SK-N-SH (cell line): ENCODE measurements at regions not wholly inside any gene's neighbourhood (a gene's known extent, or its start where the extent isn't known, plus 50 kb on each side); places are given as distances from the start of the nearest gene placed in this dataset.

Experiments
- CTCF ChIA-PET: fragments of 300-600, 350-600 bp; formaldehyde crosslinking; extraction: SDS; loops from one replicate; lab custom pipeline; 2021; lab: Yijun Ruan, JAX
- POLR2A ChIA-PET: fragments of 350-600 bp; sonication (Branson Sonifier 250); formaldehyde crosslinking; extraction: SDS; loops from one replicate; lab custom pipeline; 2020; ENCODE audit warnings: antibody characterized with exemption, inconsistent platforms; lab: Yijun Ruan, JAX
- DNase-seq: peaks from one replicate; pipeline ENCODE4 v3.0.0; 2012
- H2AFZ ChIP-seq: fragments of 200-600 bp; sonication (generic); 2 replicates; pipeline ENCODE4 v1.8.1; 2016; ENCODE audit warnings: antibody characterized with exemption, mild to moderate bottlenecking, low read depth
- H3F3A ChIP-seq: fragments of 200-600 bp; sonication (generic); replicated peaks from 2 replicates; pipeline ENCODE3; 2016; ENCODE audit warnings: antibody characterized with exemption, mild to moderate bottlenecking; ENCODE audit not compliant: insufficient read depth
- H3K27ac ChIP-seq, 2 experiments: fragments of 200-500 bp in 1 of 2; fragments of 200-600 bp in 1 of 2; sonication (Bioruptor generic) in 1 of 2; sonication (generic), shearing (Covaris generic) in 1 of 2; 2 replicates each; pipeline versions ENCODE4 v1.5.1 to v1.6.1; 2014 to 2016; ENCODE audit warnings: low read depth in 2 of 2, inconsistent platforms in 1 of 2, low read length in 1 of 2, mild to moderate bottlenecking in 1 of 2, mixed read lengths in 1 of 2
- H3K27me3 ChIP-seq: fragments of 200-600 bp; sonication (generic), shearing (Covaris generic); 2 replicates; pipeline ENCODE4 v1.6.1; 2016; ENCODE audit warnings: mixed run types; ENCODE audit not compliant: insufficient read depth
- H3K36me3 ChIP-seq, 2 experiments: fragments of 200-500 bp in 1 of 2; fragments of 200-600 bp in 1 of 2; sonication (Bioruptor generic) in 1 of 2; sonication (generic) in 1 of 2; replicated peaks in 1 of 2; 2 replicates each; pipeline versions ENCODE3 to v1.5.1; 2014 to 2016; ENCODE audit warnings: low read length in 1 of 2, mild to moderate bottlenecking in 1 of 2; ENCODE audit not compliant: insufficient read depth in 2 of 2, control insufficient read depth in 1 of 2
- H3K4me1 ChIP-seq, 2 experiments: fragments of 200-500 bp in 1 of 2; fragments of 200-600 bp in 1 of 2; sonication (Bioruptor generic) in 1 of 2; sonication (generic), shearing (Covaris generic) in 1 of 2; 2 replicates each; pipeline versions ENCODE4 v1.5.1 to v1.6.1; 2014 to 2016; ENCODE audit warnings: low read depth in 1 of 2, low read length in 1 of 2, mixed run types in 1 of 2; ENCODE audit not compliant: insufficient read depth in 2 of 2, control insufficient read depth in 1 of 2
- H3K4me2 ChIP-seq: fragments of 200-600 bp; sonication (generic), shearing (Covaris generic); 2 replicates; pipeline ENCODE4 v1.6.1; 2017; ENCODE audit warnings: mixed run types
- H3K4me3 ChIP-seq, 2 experiments: fragments of 200-500 bp in 1 of 2; fragments of 200-600 bp in 1 of 2; sonication (Bioruptor generic) in 1 of 2; sonication (generic), shearing (Covaris generic) in 1 of 2; 2 replicates each; pipeline versions ENCODE4 v1.5.1 to v1.8.1; 2014 to 2016; ENCODE audit warnings: low read depth in 2 of 2, inconsistent platforms in 1 of 2, low read length in 1 of 2, mild to moderate bottlenecking in 1 of 2, mixed read lengths in 1 of 2, moderate library complexity in 1 of 2
- H3K79me2 ChIP-seq: fragments of 200-600 bp; sonication (generic); 2 replicates; pipeline ENCODE4 v1.8.1; 2017; ENCODE audit warnings: mild to moderate bottlenecking; ENCODE audit not compliant: insufficient read depth
- H3K9ac ChIP-seq: fragments of 200-600 bp; sonication (generic); 2 replicates; pipeline ENCODE4 v1.6.1; 2017; ENCODE audit warnings: mixed run types
- H3K9me2 ChIP-seq: fragments of 200-600 bp; sonication (generic); 2 replicates; pipeline ENCODE4 v1.6.1; 2017; ENCODE audit warnings: mixed run types
- H3K9me3 ChIP-seq: fragments of 200-600 bp; sonication (generic); 2 replicates; pipeline ENCODE4 v1.6.1; 2017; ENCODE audit warnings: mixed run types, mild to moderate bottlenecking, moderate library complexity
- H4K20me1 ChIP-seq: fragments of 200-600 bp; sonication (generic); 2 replicates; pipeline ENCODE4 v1.6.1; 2017; ENCODE audit warnings: mild to moderate bottlenecking, mixed run types; ENCODE audit not compliant: insufficient read depth
- CHD2 ChIP-seq: fragments of 150-350 bp; IDR thresholded peaks from 2 replicates; pipeline ENCODE4 v1.6.1; 2018; ENCODE audit warnings: low read length; ENCODE audit not compliant: partially characterized antibody
- FOSL2 ChIP-seq: IDR thresholded peaks from 2 replicates; pipeline ENCODE4 v1.4.0; 2012; ENCODE audit warnings: low read depth, mild to moderate bottlenecking, moderate library complexity, borderline replicate concordance
- FOXJ3 ChIP-seq: sonication (generic); formaldehyde crosslinking; IDR thresholded peaks from 2 replicates; pipeline ENCODE4 v1.5.1; 2020; ENCODE audit warnings: mild to moderate bottlenecking, missing genetic modification reagents
- IRF3 ChIP-seq: fragments of 150-350 bp; IDR thresholded peaks from 2 replicates; pipeline ENCODE4 v1.6.1; 2016; ENCODE audit warnings: mild to moderate bottlenecking, low read depth, low read length
- JUND ChIP-seq: IDR thresholded peaks from 2 replicates; pipeline ENCODE4 v1.4.0; 2012
- NRF1 ChIP-seq: IDR thresholded peaks from 2 replicates; pipeline ENCODE4 v1.6.1; 2012; ENCODE audit warnings: low read depth, mild to moderate bottlenecking, low read length
- RAD21 ChIP-seq: IDR thresholded peaks from 2 replicates; pipeline ENCODE4 v1.6.1; 2012; ENCODE audit warnings: mild to moderate bottlenecking, low read length
- RCOR1 ChIP-seq: fragments of 150-350 bp; IDR thresholded peaks from 2 replicates; pipeline ENCODE4 v1.6.1; 2017; ENCODE audit warnings: antibody characterized with exemption, low read length
- RXRA ChIP-seq: IDR thresholded peaks from 2 replicates; pipeline ENCODE4 v1.4.0; 2012; ENCODE audit warnings: low read depth, mild to moderate bottlenecking, borderline replicate concordance
- SIN3A ChIP-seq: IDR thresholded peaks from 2 replicates; pipeline ENCODE4 v1.6.1; 2012; ENCODE audit warnings: low read depth, mild to moderate bottlenecking, low read length, moderate library complexity, borderline replicate concordance
- SMC3 ChIP-seq: IDR thresholded peaks from 2 replicates; pipeline ENCODE4 v1.6.1; 2012; ENCODE audit warnings: low read depth, low read length, improper control_type of control experiment
- TCF12 ChIP-seq: IDR thresholded peaks from 2 replicates; pipeline ENCODE4 v1.4.0; 2012
- TEAD4 ChIP-seq: IDR thresholded peaks from 2 replicates; pipeline ENCODE4 v1.4.0; 2012; ENCODE audit warnings: mild to moderate bottlenecking, borderline replicate concordance; ENCODE audit not compliant: insufficient read depth
- WGBS: methylation state at CpG from one replicate; pipeline ENCODE4 v1.1.6; 2017; ENCODE audit warnings: low lambda C conversion rate; 5-methylcytosine and 5-hydroxymethylcytosine counted together
- TF ChIP-seq, protein P1 (sequence below): IDR thresholded peaks from 2 replicates; pipeline ENCODE4 v1.4.0; 2012; ENCODE audit warnings: low read depth

- DNase-seq, result no peak
- Histone ChIP-seq H4K20me1 (no peaks in the 10 kb centered on the region), H3F3A (no peaks in the 10 kb centered on the region), H3K9me3 (no peaks in the 10 kb centered on the region), H3K9ac (no peak overlapping the region), H3K4me2 (no peak overlapping the region), H3K79me2 (no peaks in the 10 kb centered on the region), H3K36me3 (no peaks in the 10 kb centered on the region), H3K4me1 (no peaks in the 10 kb centered on the region), H2AFZ (no peak overlapping the region), H3K9me2 (no peaks in the 10 kb centered on the region), H3K4me3 (no peak overlapping the region), H3K27ac (no peak overlapping the region), H3K27me3 (no peaks in the 10 kb centered on the region)
- ChIA-PET POLR2A (no interaction called here), CTCF (no interaction called here)
- TF ChIP-seq IRF3 (no peak), RXRA (no peak)
- WGBS, result 6% methylated on average over 1 of the region's 1 CpG
Observed at GRCh38 chr5:63655043-63655442, 307.2 kb downstream of the HTR1A start.

GRCh38 chr5:63650581-63650980 lies 311.7 kb downstream of the HTR1A start:
- CTCF ChIA-PET, result no interaction called here

More at GRCh38 chr5:63650581-63650980, 311.7 kb downstream of the HTR1A start:
- no peak for DNase-seq
- Histone ChIP-seq H3K36me3 (no peaks in the 10 kb centered on the region), H3K9ac (no peak overlapping the region), H3K4me3 (no peak overlapping the region), H3F3A (no peaks in the 10 kb centered on the region), H2AFZ (no peak overlapping the region), H3K4me1 (no peaks in the 10 kb centered on the region), H3K9me3 (no peaks in the 10 kb centered on the region), H3K9me2 (no peaks in the 10 kb centered on the region), H3K27ac (no peak overlapping the region), H3K4me2 (no peak overlapping the region), H3K27me3 (no peaks in the 10 kb centered on the region), H3K79me2 (no peaks in the 10 kb centered on the region), H4K20me1 (no peaks in the 10 kb centered on the region)
- WGBS, result 3% methylated on average over 2 of the region's 2 CpGs
- TF ChIP-seq TCF12 (no peak), JUND (no peak), FOSL2 (no peak), RAD21 (no peak), CHD2 (no peak), RCOR1 (no peak), SIN3A (no peak), RXRA (no peak), SMC3 (no peak), FOXJ3 (CRISPR knock-in tag) (no peak), TEAD4 (no peak), NRF1 (no peak), IRF3 (no peak)
- TF ChIP-seq, protein P1, sequence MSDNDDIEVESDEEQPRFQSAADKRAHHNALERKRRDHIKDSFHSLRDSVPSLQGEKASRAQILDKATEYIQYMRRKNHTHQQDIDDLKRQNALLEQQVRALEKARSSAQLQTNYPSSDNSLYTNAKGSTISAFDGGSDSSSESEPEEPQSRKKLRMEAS, result no peak
- POLR2A ChIA-PET, result no interaction called here
